ENCODE measurements at regions not wholly inside any gene's neighbourhood (a gene's known extent, or its start where the extent isn't known, plus 50 kb on each side); places are given as distances from the start of the nearest gene placed in this dataset.

DNA sequence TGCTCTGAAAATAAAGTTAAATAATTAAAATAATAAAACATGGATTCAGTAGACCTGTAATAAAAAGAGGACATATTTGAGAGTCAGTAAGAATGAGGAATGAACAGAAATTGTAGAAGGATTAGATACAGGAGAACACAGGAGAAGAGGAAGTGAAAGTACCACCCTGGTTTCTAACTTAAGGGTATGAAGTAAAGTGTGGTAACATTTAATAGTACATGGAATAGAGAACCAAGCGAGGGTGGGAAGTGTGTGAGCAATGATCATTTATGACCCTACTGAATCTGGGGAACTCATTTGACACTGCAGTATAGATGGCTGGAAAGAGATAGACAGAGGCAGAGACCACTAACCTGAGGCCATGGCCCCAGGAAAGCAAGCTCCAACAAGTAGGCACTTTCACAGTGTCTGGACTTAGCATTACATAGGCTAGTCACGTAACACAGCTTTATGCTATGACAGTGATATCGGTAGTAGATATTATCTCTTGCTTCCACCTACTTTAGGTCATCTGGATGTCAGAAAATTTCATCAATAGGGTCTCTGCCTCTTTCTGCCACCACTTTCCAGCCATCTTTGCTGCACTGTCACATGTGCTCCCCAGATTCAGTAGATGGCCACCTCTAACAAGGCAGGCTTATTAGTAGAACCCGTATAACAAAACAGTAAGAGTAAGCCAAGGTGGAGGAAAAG, 633.9 kb upstream of the MIR17HG start:
- no peak overlapping the region for H3K9ac ChIP-seq (ENCODE audit: low read depth in 1 of 2, low read length in 2 of 2)
- no peak overlapping the region for H3K4me3 ChIP-seq (ENCODE audit: low read depth in 1 of 3, low read length in 3 of 3)
- no peak overlapping the region for H3K27ac ChIP-seq (ENCODE audit: low read depth in 1 of 2, low read length in 2 of 2)
- H3K27me3 ChIP-seq (ENCODE audit: control insufficient read depth in 4 of 4, insufficient read depth in 4 of 4, low read length in 3 of 4) = no peaks in the 10 kb centered on the region
- WGBS = 87% methylated on average over 4 of the region's 4 CpGs
- H3K36me3 ChIP-seq (ENCODE audit: control insufficient read depth in 4 of 4, insufficient read depth in 3 of 4, low read depth in 1 of 4, low read length in 3 of 4) = no peaks in the 10 kb centered on the region
- TF ChIP-seq NR2F2 (IDR thresholded peaks at IDR 0.05) (no peak), RXRA (IDR thresholded peaks at IDR 0.05) (no peak), YY1 (IDR thresholded peaks at IDR 0.05) (no peak), GABPA (IDR thresholded peaks at IDR 0.05 in 1 of 2, conservative IDR thresholded peaks at IDR 0.05 in 1 of 2) (no peak), FOXA2 (IDR thresholded peaks at IDR 0.05) (no peak)
- no peaks in the 10 kb centered on the region for H3K4me1 ChIP-seq (ENCODE audit: control insufficient read depth in 4 of 4, insufficient read depth in 4 of 4, low read length in 3 of 4)
- no peak for DNase-seq (ENCODE audit: low spot score)
- H3K9me3 ChIP-seq (ENCODE audit: control insufficient read depth in 4 of 4, low read length in 3 of 4) = no peaks in the 10 kb centered on the region

DNA sequence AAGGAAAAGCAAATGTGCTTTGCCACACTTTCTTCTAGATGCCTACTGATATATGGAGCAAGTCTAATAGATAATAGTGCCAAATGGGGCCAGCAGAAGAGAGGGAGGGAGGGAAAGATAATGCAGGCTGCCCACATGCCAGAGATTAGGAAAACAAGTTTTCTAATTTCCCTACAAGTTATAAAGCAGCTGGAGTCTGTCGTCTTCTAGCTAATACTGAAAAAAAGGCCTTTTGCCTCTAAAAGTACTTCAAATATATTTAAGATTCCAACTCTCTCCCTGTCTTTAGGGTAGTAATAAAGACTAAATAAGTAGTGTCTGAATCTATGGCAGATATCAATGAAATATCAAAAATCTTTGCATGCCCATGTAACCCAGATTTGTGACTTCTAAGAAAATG, 632.0 kb upstream of the MIR17HG start:
- Histone ChIP-seq H3K4me1 (ENCODE audit: control insufficient read depth in 4 of 4, insufficient read depth in 4 of 4, low read length in 3 of 4) (no peaks in the 10 kb centered on the region), H3K9me3 (ENCODE audit: control insufficient read depth in 4 of 4, low read length in 3 of 4) (no peaks in the 10 kb centered on the region), H3K9ac (ENCODE audit: low read depth in 1 of 2, low read length in 2 of 2) (no peak overlapping the region), H3K27ac (ENCODE audit: low read depth in 1 of 2, low read length in 2 of 2) (no peak overlapping the region), H3K27me3 (ENCODE audit: control insufficient read depth in 4 of 4, insufficient read depth in 4 of 4, low read length in 3 of 4) (no peaks in the 10 kb centered on the region), H3K4me3 (ENCODE audit: low read depth in 1 of 3, low read length in 3 of 3) (no peak overlapping the region), H3K36me3 (ENCODE audit: control insufficient read depth in 4 of 4, insufficient read depth in 3 of 4, low read depth in 1 of 4, low read length in 3 of 4) (no peaks in the 10 kb centered on the region)
- no peak for DNase-seq (ENCODE audit: low spot score)
- TF ChIP-seq EGR1 (IDR thresholded peaks at IDR 0.05; ENCODE audit: low read depth in 2 of 2) = no peak
- TF ChIP-seq SP1 (IDR thresholded peaks at IDR 0.05) = no peak
- TF ChIP-seq, protein P1, sequence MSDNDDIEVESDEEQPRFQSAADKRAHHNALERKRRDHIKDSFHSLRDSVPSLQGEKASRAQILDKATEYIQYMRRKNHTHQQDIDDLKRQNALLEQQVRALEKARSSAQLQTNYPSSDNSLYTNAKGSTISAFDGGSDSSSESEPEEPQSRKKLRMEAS (IDR thresholded peaks at IDR 0.05) = no peak
- TF ChIP-seq, protein P2, sequence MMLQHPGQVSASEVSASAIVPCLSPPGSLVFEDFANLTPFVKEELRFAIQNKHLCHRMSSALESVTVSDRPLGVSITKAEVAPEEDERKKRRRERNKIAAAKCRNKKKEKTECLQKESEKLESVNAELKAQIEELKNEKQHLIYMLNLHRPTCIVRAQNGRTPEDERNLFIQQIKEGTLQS (IDR thresholded peaks at IDR 0.05) = no peak
- TF ChIP-seq, protein P3, sequence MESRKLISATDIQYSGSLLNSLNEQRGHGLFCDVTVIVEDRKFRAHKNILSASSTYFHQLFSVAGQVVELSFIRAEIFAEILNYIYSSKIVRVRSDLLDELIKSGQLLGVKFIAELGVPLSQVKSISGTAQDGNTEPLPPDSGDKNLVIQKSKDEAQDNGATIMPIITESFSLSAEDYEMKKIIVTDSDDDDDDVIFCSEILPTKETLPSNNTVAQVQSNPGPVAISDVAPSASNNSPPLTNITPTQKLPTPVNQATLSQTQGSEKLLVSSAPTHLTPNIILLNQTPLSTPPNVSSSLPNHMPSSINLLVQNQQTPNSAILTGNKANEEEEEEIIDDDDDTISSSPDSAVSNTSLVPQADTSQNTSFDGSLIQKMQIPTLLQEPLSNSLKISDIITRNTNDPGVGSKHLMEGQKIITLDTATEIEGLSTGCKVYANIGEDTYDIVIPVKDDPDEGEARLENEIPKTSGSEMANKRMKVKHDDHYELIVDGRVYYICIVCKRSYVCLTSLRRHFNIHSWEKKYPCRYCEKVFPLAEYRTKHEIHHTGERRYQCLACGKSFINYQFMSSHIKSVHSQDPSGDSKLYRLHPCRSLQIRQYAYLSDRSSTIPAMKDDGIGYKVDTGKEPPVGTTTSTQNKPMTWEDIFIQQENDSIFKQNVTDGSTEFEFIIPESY (IDR thresholded peaks at IDR 0.05) = no peak
- TF ChIP-seq FOXA1 (IDR thresholded peaks at IDR 0.05) = no peak
- no peak for TF ChIP-seq HNF4A (conservative IDR thresholded peaks at IDR 0.05)
- TF ChIP-seq TAF1 (conservative IDR thresholded peaks at IDR 0.05) = no peak
- no peak for TF ChIP-seq HNF4G (IDR thresholded peaks at IDR 0.05)
- TF ChIP-seq, protein P4, sequence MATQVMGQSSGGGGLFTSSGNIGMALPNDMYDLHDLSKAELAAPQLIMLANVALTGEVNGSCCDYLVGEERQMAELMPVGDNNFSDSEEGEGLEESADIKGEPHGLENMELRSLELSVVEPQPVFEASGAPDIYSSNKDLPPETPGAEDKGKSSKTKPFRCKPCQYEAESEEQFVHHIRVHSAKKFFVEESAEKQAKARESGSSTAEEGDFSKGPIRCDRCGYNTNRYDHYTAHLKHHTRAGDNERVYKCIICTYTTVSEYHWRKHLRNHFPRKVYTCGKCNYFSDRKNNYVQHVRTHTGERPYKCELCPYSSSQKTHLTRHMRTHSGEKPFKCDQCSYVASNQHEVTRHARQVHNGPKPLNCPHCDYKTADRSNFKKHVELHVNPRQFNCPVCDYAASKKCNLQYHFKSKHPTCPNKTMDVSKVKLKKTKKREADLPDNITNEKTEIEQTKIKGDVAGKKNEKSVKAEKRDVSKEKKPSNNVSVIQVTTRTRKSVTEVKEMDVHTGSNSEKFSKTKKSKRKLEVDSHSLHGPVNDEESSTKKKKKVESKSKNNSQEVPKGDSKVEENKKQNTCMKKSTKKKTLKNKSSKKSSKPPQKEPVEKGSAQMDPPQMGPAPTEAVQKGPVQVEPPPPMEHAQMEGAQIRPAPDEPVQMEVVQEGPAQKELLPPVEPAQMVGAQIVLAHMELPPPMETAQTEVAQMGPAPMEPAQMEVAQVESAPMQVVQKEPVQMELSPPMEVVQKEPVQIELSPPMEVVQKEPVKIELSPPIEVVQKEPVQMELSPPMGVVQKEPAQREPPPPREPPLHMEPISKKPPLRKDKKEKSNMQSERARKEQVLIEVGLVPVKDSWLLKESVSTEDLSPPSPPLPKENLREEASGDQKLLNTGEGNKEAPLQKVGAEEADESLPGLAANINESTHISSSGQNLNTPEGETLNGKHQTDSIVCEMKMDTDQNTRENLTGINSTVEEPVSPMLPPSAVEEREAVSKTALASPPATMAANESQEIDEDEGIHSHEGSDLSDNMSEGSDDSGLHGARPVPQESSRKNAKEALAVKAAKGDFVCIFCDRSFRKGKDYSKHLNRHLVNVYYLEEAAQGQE (IDR thresholded peaks at IDR 0.05) = no peak
- no peak for TF ChIP-seq RAD21 (IDR thresholded peaks at IDR 0.05)
- no peak for TF ChIP-seq NR2F2 (IDR thresholded peaks at IDR 0.05)
- TF ChIP-seq, protein P5, sequence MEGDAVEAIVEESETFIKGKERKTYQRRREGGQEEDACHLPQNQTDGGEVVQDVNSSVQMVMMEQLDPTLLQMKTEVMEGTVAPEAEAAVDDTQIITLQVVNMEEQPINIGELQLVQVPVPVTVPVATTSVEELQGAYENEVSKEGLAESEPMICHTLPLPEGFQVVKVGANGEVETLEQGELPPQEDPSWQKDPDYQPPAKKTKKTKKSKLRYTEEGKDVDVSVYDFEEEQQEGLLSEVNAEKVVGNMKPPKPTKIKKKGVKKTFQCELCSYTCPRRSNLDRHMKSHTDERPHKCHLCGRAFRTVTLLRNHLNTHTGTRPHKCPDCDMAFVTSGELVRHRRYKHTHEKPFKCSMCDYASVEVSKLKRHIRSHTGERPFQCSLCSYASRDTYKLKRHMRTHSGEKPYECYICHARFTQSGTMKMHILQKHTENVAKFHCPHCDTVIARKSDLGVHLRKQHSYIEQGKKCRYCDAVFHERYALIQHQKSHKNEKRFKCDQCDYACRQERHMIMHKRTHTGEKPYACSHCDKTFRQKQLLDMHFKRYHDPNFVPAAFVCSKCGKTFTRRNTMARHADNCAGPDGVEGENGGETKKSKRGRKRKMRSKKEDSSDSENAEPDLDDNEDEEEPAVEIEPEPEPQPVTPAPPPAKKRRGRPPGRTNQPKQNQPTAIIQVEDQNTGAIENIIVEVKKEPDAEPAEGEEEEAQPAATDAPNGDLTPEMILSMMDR (IDR thresholded peaks at IDR 0.05; ENCODE audit: low read depth, low read length, missing input control) = no peak
- WGBS = 74% methylated on average over 1 of the region's 1 CpG

Measured in liver (tissue), 8 donors.